ENCODE measurements at regions not wholly inside any gene's neighbourhood (a gene's known extent, or its start where the extent isn't known, plus 50 kb on each side); places are given as distances from the start of the nearest gene placed in this dataset.

- TF ChIP-seq CTCF (IDR thresholded peaks at IDR 0.05; ENCODE audit: borderline replicate concordance, extremely low read depth, low read length, poor library complexity, severe bottlenecking) (no peak), EZH2 (IDR thresholded peaks at IDR 0.05; ENCODE audit: borderline replicate concordance, low read depth, low read length, severe bottlenecking) (no peak)
These were observed 119.6 kb downstream of the OMA1 start for GRCh38 chr1:58426918-58427317.

All from DND-41 (cell line).